ENCODE measurements at regions not wholly inside any gene's neighbourhood (a gene's known extent, or its start where the extent isn't known, plus 50 kb on each side); places are given as distances from the start of the nearest gene placed in this dataset.

DNA sequence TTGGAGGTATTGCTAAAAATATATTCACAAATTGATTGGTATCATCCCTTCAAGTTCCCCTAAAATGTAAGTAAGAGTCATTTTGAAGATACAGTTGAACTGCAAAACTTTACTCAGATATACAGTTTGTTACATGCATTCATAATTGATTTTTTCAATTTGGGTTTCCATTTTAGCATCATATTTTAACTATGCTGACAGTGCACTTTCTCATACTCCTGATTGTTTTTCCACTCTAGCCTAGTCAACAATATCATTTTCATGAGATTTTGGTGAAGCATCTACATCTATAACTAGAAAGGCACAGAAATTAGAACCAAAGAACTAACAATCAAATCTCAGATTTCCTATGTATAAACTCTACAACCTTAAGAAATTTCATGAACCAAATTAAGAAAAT is 2850.4 kb upstream of the PCDH20 start:
- TF ChIP-seq POLR2A (IDR thresholded peaks at IDR 0.05), result no peak
- TF ChIP-seq, protein P1, sequence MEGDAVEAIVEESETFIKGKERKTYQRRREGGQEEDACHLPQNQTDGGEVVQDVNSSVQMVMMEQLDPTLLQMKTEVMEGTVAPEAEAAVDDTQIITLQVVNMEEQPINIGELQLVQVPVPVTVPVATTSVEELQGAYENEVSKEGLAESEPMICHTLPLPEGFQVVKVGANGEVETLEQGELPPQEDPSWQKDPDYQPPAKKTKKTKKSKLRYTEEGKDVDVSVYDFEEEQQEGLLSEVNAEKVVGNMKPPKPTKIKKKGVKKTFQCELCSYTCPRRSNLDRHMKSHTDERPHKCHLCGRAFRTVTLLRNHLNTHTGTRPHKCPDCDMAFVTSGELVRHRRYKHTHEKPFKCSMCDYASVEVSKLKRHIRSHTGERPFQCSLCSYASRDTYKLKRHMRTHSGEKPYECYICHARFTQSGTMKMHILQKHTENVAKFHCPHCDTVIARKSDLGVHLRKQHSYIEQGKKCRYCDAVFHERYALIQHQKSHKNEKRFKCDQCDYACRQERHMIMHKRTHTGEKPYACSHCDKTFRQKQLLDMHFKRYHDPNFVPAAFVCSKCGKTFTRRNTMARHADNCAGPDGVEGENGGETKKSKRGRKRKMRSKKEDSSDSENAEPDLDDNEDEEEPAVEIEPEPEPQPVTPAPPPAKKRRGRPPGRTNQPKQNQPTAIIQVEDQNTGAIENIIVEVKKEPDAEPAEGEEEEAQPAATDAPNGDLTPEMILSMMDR (IDR thresholded peaks at IDR 0.05 in 4 of 5, conservative IDR thresholded peaks at IDR 0.05 in 1 of 5), result no peak

Measured in gastrocnemius medialis (tissue), 4 donors.